Transverse colon (tissue), 3 donors: ENCODE measurements at regions not wholly inside any gene's neighbourhood (a gene's known extent, or its start where the extent isn't known, plus 50 kb on each side); places are given as distances from the start of the nearest gene placed in this dataset.

Experiments used
- POLR2A ChIP-seq: fragments of 450-650 bp; IDR thresholded peaks from one replicate; pipeline ENCODE4 v1.6.1; 2016; ENCODE audit warnings: antibody characterized with exemption, mild to moderate bottlenecking, moderate library complexity
- POLR2AphosphoS5 ChIP-seq, 3 donors: sonication (generic); formaldehyde crosslinking; IDR thresholded peaks; one replicate each; pipeline ENCODE4 v1.6.1; 2016; ENCODE audit warnings: antibody characterized with exemption in 3 of 3

DNA sequence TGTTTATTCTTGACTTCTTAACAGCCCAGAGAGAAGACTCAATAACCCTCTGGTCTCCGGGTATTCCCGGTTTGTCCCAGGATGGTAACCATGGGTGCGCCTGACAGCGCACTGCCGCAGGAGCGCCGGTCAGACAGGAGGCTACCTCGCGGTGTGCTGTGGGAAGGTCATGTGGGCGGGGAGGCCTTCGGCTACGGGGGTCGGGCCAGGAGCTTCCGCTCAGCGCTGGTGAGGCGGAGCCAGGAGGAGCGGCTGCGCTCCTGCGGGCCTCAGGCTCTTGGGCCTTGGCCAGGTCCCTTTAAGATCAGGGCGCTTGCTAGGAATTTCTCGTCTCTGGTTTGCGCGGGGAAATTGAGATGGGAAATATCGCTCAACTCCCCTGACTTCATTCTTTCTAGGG lies 182.3 kb upstream of the NDN start:
- TF ChIP-seq POLR2A (no peak), POLR2AphosphoS5 (IDR thresholded peaks at IDR 0.05) (no peak)
